ENCODE measurements at regions not wholly inside any gene's neighbourhood (a gene's known extent, or its start where the extent isn't known, plus 50 kb on each side); places are given as distances from the start of the nearest gene placed in this dataset.
A peak's percentile ranks its signal among the peaks of the same experiment; 100 is the strongest.
"Not testable (repeated sequence)": the region's sequence is repeated elsewhere in the genome, so short reads cannot be mapped to it uniquely, and the experiment has no call there.

DNA sequence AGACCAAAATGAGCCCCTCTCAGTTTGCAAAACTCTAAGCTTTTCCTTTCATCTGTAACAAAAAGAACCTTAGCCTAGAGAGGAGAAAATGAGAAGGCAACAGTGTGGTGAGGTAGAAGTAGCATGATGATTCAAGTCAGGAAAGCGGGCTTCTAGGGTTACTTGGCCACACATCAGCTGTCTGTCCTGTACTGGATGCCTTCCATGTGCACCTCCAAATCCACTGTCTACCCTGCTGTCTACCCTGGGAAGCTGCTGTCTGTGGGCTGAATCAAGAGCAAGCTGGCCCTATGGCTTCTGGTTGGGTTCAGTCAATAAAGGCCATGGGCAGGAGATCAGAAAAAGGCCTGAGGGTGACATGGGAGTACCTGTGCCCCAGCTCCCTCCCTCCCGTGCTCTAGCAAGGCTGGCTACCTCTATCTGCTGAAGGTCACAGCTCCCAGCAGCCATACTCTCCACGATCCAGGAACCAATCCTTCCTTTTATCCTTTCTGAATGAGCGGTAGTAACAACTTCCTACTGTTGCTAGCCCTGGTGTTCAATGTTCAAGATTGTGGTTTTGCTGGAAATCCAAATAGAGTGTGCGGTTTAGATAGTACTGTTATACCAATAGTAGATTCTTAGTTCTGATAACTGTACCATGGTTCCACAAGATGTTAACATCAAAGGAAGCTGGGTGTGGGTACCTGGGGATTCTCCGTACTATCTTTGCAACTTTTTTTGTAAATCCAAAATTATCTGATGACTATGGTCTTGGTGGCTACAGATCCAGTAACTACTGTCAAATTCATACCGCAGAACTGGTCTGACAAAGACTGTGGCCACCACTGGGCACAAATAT lies 191.0 kb downstream of the ESM1 start:
- Histone ChIP-seq H3K27ac (no peak overlapping the region), H3K27me3 (no peaks in the 10 kb centered on the region), H3K4me3 (no peak overlapping the region), H3K4me1 (no peaks in the 10 kb centered on the region), H3K9me3 (no peaks in the 10 kb centered on the region), H3K36me3 (no peaks in the 10 kb centered on the region)
- no peak for DNase-seq
- TF ChIP-seq CTCF (IDR thresholded peaks at IDR 0.05) = no peak
- no peak for TF ChIP-seq POLR2A (IDR thresholded peaks at IDR 0.05)

DNA sequence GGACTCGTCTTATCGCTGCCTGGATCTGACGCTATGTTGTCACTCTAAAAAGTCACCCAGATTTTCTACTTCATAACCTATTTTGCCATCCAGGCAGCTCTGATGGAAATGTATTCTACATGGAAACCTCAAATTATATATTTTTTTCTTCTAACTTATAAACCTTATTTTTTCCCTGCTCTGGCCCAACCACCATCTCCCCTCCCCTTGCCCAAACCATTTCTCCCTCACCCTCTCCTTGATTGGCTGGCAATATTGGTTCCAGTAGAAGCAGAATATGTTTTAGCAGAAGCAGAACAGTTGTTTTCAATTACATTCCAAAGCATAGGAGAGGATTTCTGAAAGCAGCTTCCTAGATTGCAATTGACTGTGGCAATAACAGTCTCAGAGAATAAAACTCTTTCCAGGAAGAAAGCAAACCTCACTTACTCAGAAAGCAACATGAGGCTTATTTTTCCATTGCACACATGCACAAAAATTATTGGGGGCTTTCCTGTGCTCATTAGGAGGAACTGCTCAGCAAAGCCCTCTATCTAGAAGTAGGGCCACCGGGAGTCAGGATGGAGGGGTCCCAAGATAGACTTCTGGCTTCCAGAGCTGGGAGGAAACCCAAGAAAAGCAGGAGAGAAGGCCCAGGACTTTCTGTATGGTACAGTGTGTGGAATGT lies 191.8 kb downstream of the ESM1 start:
- H3K4me1 ChIP-seq = no peaks in the 10 kb centered on the region
- no peak overlapping the region for H3K4me3 ChIP-seq
- DNase-seq = no peak
- TF ChIP-seq POLR2A (IDR thresholded peaks at IDR 0.05) = no peak
- TF ChIP-seq CTCF (IDR thresholded peaks at IDR 0.05) = no peak
- H3K36me3 ChIP-seq = no peaks in the 10 kb centered on the region
- no peaks in the 10 kb centered on the region for H3K27me3 ChIP-seq
- H3K9me3 ChIP-seq = no peaks in the 10 kb centered on the region
- H3K27ac ChIP-seq = no peak overlapping the region

- no peak for DNase-seq
- Histone ChIP-seq H3K27me3 (no peaks in the 10 kb centered on the region), H3K36me3 (no peaks in the 10 kb centered on the region), H3K4me3 (no peak overlapping the region), H3K4me1 (no peaks in the 10 kb centered on the region), H3K27ac (no peak overlapping the region), H3K9me3 (no peaks in the 10 kb centered on the region)
- TF ChIP-seq POLR2A (IDR thresholded peaks at IDR 0.05) (no peak), CTCF (IDR thresholded peaks at IDR 0.05) (no peak)
These were observed 192.6 kb downstream of the ESM1 start for GRCh38 chr5:54792611-54793404.

DNA sequence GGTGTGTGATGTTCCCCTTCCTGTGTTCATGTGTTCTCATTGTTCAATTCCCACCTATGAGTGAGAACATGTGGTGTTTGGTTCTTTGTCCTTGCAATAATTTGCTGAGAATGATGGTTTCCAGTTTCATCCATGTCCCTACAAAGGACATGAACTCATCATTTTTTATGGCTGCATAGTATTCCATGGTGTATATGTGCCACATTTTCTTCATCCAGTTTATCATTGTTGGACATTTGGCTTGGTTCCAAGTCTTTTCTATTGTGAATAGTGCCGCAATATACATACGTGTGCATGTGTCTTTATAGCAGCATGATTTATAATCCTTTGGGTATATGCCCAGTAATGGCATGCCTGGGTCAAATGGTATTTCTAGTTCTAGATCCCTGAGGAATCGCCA lies 197.5 kb downstream of the ESM1 start:
- H3K36me3 ChIP-seq, H3K9me3 ChIP-seq, H3K27me3 ChIP-seq, H3K4me1 ChIP-seq, DNase-seq, H3K4me3 ChIP-seq, H3K27ac ChIP-seq: not testable (repeated sequence)

- Histone ChIP-seq H3K4me1 (peaks cover 0 to 5% (median 0%) of the 10 kb centered on the region in 4 donors), H3K36me3 (no peaks in the 10 kb centered on the region), H3K9me3 (no peaks in the 10 kb centered on the region), H3K27me3 (no peaks in the 10 kb centered on the region), H3K27ac (peak overlapping the region in 1 of 4 donors; percentile 0), H3K4me3 (no peak overlapping the region)
- DNase-seq = peak in 2 of 3 donors; percentile 69 to 80
- no peak for TF ChIP-seq CTCF (IDR thresholded peaks at IDR 0.05)
- TF ChIP-seq POLR2A (IDR thresholded peaks at IDR 0.05) = no peak
These were observed 199.4 kb downstream of the ESM1 start for GRCh38 chr5:54785729-54786591.

Data from Peyer's patch (tissue), 4 donors.